Thyroid gland (tissue), 4 donors: ENCODE measurements at regions not wholly inside any gene's neighbourhood (a gene's known extent, or its start where the extent isn't known, plus 50 kb on each side); places are given as distances from the start of the nearest gene placed in this dataset.
"Not testable (repeated sequence)": the region's sequence is repeated elsewhere in the genome, so short reads cannot be mapped to it uniquely, and the experiment has no call there.

Experiments used
- DNase-seq, 2 donors: peaks; one replicate each; pipeline ENCODE4 v3.0.0-alpha.2; 2019
- H3K27ac ChIP-seq, 3 donors: fragments of 200-600 bp; sonication (generic); 1 replicate in 2 of 3; 2 replicates in 1 of 3; pipeline ENCODE4 v1.5.1; 2016 to 2019; ENCODE audit warnings: mild to moderate bottlenecking in 1 of 3, moderate library complexity in 1 of 3
- H3K27me3 ChIP-seq: fragments of 200-600 bp; sonication (generic); one replicate; pipeline ENCODE4 v1.5.1; 2019
- H3K36me3 ChIP-seq, 2 donors: fragments of 200-600 bp; sonication (generic); one replicate each; pipeline ENCODE4 v1.5.1; 2016 to 2019
- H3K4me1 ChIP-seq, 2 donors: fragments of 200-600 bp; sonication (generic); one replicate each; pipeline ENCODE4 v1.5.1; 2017 to 2019
- H3K4me3 ChIP-seq, 3 donors: fragments of 200-600 bp; sonication (generic); replicated peaks in 1 of 3; 1 replicate in 2 of 3; 2 replicates in 1 of 3; pipeline ENCODE4 v1.5.1; 2016; ENCODE audit warnings: mild to moderate bottlenecking in 1 of 3
- H3K9me3 ChIP-seq: fragments of 200-600 bp; sonication (generic); one replicate; pipeline ENCODE4 v1.5.1; 2017
- POLR2A ChIP-seq, 2 donors: fragments of 450-650 bp; IDR thresholded peaks; one replicate each; pipeline ENCODE4 v1.6.1; 2017; ENCODE audit warnings: antibody characterized with exemption in 2 of 2, mild to moderate bottlenecking in 2 of 2, moderate library complexity in 1 of 2
- WGBS, 2 donors: methylation state at CpG; one replicate each; pipeline ENCODE4 v1.1.5; 2017; 5-methylcytosine and 5-hydroxymethylcytosine counted together
- intact Hi-C: fragments of 100-400 bp; cut with DNase I; formaldehyde crosslinking; loops from one replicate; pipeline ENCODE4 v1.15.1; 2023
- TF ChIP-seq, protein P1 (sequence below), 6 experiments: fragments of 200-600 bp in 3 of 6; fragments of 450-650 bp in 3 of 6; sonication (generic) in 3 of 6; IDR thresholded peaks; one replicate each; pipeline ENCODE4 v1.5.1; 2016 to 2019; ENCODE audit warnings: antibody characterized with exemption in 6 of 6, mild to moderate bottlenecking in 2 of 6, inconsistent platforms in 1 of 6, moderate library complexity in 1 of 6

DNA sequence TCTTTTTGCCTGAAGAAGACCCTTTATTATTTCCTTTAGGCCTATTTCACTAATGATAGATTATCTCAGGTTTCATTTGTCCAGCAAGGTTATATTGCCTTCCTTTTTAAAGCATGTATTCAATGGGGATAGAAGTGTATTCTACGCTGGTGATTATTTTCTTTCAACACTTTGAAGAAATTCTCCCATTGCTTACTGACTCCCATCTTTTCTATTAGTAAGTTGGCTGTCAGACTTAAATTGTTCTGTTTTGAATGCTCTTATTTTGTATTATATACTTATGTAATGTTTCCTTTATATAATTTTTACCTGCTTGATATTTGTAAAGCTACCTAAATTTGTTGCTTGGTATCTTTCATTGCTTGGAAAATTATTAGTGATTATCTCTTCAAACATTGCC, 445.1 kb upstream of the RASGRP1 start:
- no peak for DNase-seq
- intact Hi-C loops = no loop called here
- no peaks in the 10 kb centered on the region for H3K4me1 ChIP-seq
- no peak overlapping the region for H3K4me3 ChIP-seq
- H3K36me3 ChIP-seq = no peaks in the 10 kb centered on the region
- no peaks in the 10 kb centered on the region for H3K27me3 ChIP-seq
- no peaks in the 10 kb centered on the region for H3K9me3 ChIP-seq
- TF ChIP-seq, protein P1, sequence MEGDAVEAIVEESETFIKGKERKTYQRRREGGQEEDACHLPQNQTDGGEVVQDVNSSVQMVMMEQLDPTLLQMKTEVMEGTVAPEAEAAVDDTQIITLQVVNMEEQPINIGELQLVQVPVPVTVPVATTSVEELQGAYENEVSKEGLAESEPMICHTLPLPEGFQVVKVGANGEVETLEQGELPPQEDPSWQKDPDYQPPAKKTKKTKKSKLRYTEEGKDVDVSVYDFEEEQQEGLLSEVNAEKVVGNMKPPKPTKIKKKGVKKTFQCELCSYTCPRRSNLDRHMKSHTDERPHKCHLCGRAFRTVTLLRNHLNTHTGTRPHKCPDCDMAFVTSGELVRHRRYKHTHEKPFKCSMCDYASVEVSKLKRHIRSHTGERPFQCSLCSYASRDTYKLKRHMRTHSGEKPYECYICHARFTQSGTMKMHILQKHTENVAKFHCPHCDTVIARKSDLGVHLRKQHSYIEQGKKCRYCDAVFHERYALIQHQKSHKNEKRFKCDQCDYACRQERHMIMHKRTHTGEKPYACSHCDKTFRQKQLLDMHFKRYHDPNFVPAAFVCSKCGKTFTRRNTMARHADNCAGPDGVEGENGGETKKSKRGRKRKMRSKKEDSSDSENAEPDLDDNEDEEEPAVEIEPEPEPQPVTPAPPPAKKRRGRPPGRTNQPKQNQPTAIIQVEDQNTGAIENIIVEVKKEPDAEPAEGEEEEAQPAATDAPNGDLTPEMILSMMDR (IDR thresholded peaks at IDR 0.05) = no peak
- no peak for TF ChIP-seq POLR2A (IDR thresholded peaks at IDR 0.05)
- H3K27ac ChIP-seq = no peak overlapping the region
- 93 to 96% methylated on average over 1 of the region's 1 CpG for WGBS, 2 donors

DNA sequence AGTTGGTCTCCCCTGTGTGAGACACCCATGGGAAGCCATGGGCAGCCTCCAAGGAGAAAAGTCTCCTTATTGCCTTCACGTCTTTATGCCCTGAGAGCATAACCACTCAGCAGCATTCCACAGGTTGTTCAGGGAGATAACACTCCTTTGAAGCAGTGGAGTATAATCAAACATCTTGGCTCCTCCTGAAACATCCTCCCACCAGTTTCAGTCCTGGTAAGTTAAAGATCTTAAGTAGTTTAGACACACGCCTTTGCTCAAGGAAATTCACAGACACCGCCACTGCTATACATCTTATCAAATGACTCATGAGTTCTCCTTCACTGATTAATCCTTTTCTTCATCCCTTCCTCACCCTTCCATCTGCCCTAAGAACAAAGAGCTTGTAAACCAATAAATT, 446.5 kb upstream of the RASGRP1 start:
- H3K4me1 ChIP-seq, H3K36me3 ChIP-seq, H3K9me3 ChIP-seq, H3K4me3 ChIP-seq, DNase-seq, H3K27me3 ChIP-seq, H3K27ac ChIP-seq, intact Hi-C loops: not testable (repeated sequence)
- WGBS, 2 donors = 65 to 71% methylated on average over 3 of the region's 3 CpGs

GRCh38 chr15:39013262-39013661, 448.6 kb upstream of the RASGRP1 start:
- no peaks in the 10 kb centered on the region for H3K27me3 ChIP-seq
- no peaks in the 10 kb centered on the region for H3K9me3 ChIP-seq
- H3K4me3 ChIP-seq = no peak overlapping the region
- TF ChIP-seq, protein P1 (IDR thresholded peaks at IDR 0.05) = no peak
- no peak for TF ChIP-seq POLR2A (IDR thresholded peaks at IDR 0.05)
- intact Hi-C loops = no loop called here
- no peak overlapping the region for H3K27ac ChIP-seq
- H3K4me1 ChIP-seq = no peaks in the 10 kb centered on the region
- DNase-seq = no peak
- no peaks in the 10 kb centered on the region for H3K36me3 ChIP-seq
- 79 to 86% methylated on average over 11 to 12 of the region's 12 CpGs for WGBS, 2 donors

DNA sequence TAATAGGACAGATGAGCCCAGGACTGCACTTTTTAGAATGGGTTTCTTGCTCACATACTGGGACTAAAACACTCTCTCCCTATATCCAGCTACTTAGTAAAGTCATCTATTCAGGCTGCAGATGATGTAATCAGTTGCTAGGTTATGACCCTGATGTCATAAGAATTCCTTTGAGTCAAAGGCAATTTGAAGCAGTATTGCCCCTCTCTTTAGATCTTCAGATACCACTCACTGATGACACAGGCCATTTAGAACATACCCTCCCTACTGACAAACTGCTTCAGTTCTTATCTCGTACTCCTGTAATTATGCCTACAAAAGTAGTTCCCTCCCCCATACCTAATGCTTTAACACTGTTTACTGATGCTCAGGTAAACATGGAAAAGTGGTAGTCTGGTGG, 450.1 kb upstream of the RASGRP1 start:
- Histone ChIP-seq H3K36me3 (no peaks in the 10 kb centered on the region), H3K27me3 (no peaks in the 10 kb centered on the region), H3K9me3 (no peaks in the 10 kb centered on the region), H3K4me3 (no peak overlapping the region), H3K27ac (no peak overlapping the region), H3K4me1 (no peaks in the 10 kb centered on the region)
- DNase-seq = no peak
- WGBS, 2 donors = 27 to 34% methylated on average over 1 of the region's 1 CpG
- intact Hi-C loops = no loop called here
- no peak for TF ChIP-seq POLR2A (IDR thresholded peaks at IDR 0.05)
- TF ChIP-seq, protein P1 (IDR thresholded peaks at IDR 0.05) = no peak

GRCh38 chr15:39016706-39017105, 452.1 kb upstream of the RASGRP1 start:
- Histone ChIP-seq H3K36me3 (no peaks in the 10 kb centered on the region), H3K4me3 (no peak overlapping the region), H3K27me3 (no peaks in the 10 kb centered on the region), H3K4me1 (no peaks in the 10 kb centered on the region), H3K27ac (no peak overlapping the region), H3K9me3 (no peaks in the 10 kb centered on the region)
- intact Hi-C loops = no loop called here
- WGBS, 2 donors = 67 to 78% methylated on average over 3 of the region's 3 CpGs
- DNase-seq = no peak
- TF ChIP-seq, protein P1 (IDR thresholded peaks at IDR 0.05) = no peak
- TF ChIP-seq POLR2A (IDR thresholded peaks at IDR 0.05) = no peak

GRCh38 chr15:39018966-39019365, 454.4 kb upstream of the RASGRP1 start:
- H3K27ac ChIP-seq = no peak overlapping the region
- intact Hi-C loops = no loop called here
- no peak for TF ChIP-seq POLR2A (IDR thresholded peaks at IDR 0.05)
- TF ChIP-seq, protein P1 (IDR thresholded peaks at IDR 0.05) = no peak
- no peak for DNase-seq
- no peaks in the 10 kb centered on the region for H3K27me3 ChIP-seq
- H3K4me3 ChIP-seq = no peak overlapping the region
- no peaks in the 10 kb centered on the region for H3K4me1 ChIP-seq
- no peaks in the 10 kb centered on the region for H3K9me3 ChIP-seq
- WGBS, 2 donors = 47 to 53% methylated on average over 4 of the region's 4 CpGs
- H3K36me3 ChIP-seq = no peaks in the 10 kb centered on the region
